Adrenal gland (tissue), 5 donors: ENCODE measurements at regions not wholly inside any gene's neighbourhood (a gene's known extent, or its start where the extent isn't known, plus 50 kb on each side); places are given as distances from the start of the nearest gene placed in this dataset.

Experiments
- CTCF ChIP-seq, 6 experiments: fragments of 450-650 bp in 4 of 6; fragments of 200-600 bp in 2 of 6; sonication (generic) in 1 of 6; IDR thresholded peaks; 1 replicate in 5 of 6; 2 replicates in 1 of 6; pipeline versions ENCODE4 v1.5.1 to v1.8.0; 2016 to 2021; ENCODE audit warnings: antibody characterized with exemption in 6 of 6, mild to moderate bottlenecking in 2 of 6, moderate library complexity in 1 of 6
- POLR2A ChIP-seq, 2 donors: fragments of 450-650 bp; IDR thresholded peaks; one replicate each; pipeline ENCODE4 v1.6.1; 2017; ENCODE audit warnings: antibody characterized with exemption in 2 of 2, mild to moderate bottlenecking in 2 of 2, moderate library complexity in 1 of 2
- donor health status: DM: no; HTN: no; CAD: no.

- TF ChIP-seq CTCF (IDR thresholded peaks at IDR 0.05) (no peak), POLR2A (IDR thresholded peaks at IDR 0.05) (no peak)
Observed at GRCh38 chr16:26189536-26189935, 497.8 kb downstream of the HS3ST4 start.
